HCT116 (cell line): ENCODE measurements at regions not wholly inside any gene's neighbourhood (a gene's known extent, or its start where the extent isn't known, plus 50 kb on each side); places are given as distances from the start of the nearest gene placed in this dataset.

Experiments
- ATAC-seq: fragments of 200-7000 bp; cut with Tn5 transposase; 2 replicates; pipeline ENCODE4 v1.9.1; 2020; ENCODE audit warnings: mild to moderate bottlenecking, moderate library complexity
- BruUV-seq: library from RNA; stranded (reverse); fragments of 400-500 nt; replicated peaks from 2 replicates; lab custom pipeline; 2021; lab: Mats Ljungman, UMichigan
- CTCF ChIA-PET: fragments of 300-600 bp; sonication (Branson Sonifier 250); formaldehyde crosslinking; loops from one replicate; lab custom pipeline; 2021; ENCODE audit warnings: antibody characterized with exemption; lab: Charles Lee
- POLR2A ChIA-PET: fragments of 300-600, 350-600 bp; sonication (Branson Sonifier 250); formaldehyde crosslinking; loops from one replicate; lab custom pipeline; 2021; ENCODE audit warnings: antibody characterized with exemption; lab: Charles Lee
- RAD21 ChIA-PET, 2 experiments: fragments of 300-600 bp; sonication (Branson Sonifier 250); formaldehyde crosslinking; loops; one replicate each; lab custom pipeline; 2023; ENCODE audit warnings: low total read pairs in 2 of 2; ENCODE audit not compliant: uncharacterized antibody in 2 of 2, unreplicated experiment in 2 of 2, low non-redundant PET in 1 of 2; lab: Charles Lee
- DNase-seq: peaks from one replicate; pipeline ENCODE4 v3.0.0-alpha.2; 2010; ENCODE audit warnings: low read depth, low spot score
- H2AFZ ChIP-seq: fragments of 200-600 bp; shearing (Covaris generic), sonication (generic); 2 replicates; pipeline ENCODE4 v1.6.1; 2017; ENCODE audit warnings: low read depth, mixed run types, mixed read lengths, antibody characterized with exemption, low read length; ENCODE audit not compliant: poor library complexity, severe bottlenecking
- H3K27ac ChIP-seq: 2 replicates; pipeline ENCODE4 v1.5.1; 2012; ENCODE audit warnings: low read depth, low read length
- H3K27me3 ChIP-seq: fragments of 200-600 bp; sonication (generic); 2 replicates; pipeline ENCODE4 v1.6.1; 2016; ENCODE audit warnings: mixed run types, low read length, mixed read lengths; ENCODE audit not compliant: insufficient read depth
- H3K36me3 ChIP-seq, 2 experiments: fragments of 200-500 bp in 1 of 2; fragments of 200-600 bp in 1 of 2; sonication (Bioruptor generic) in 1 of 2; sonication (generic) in 1 of 2; 2 replicates each; pipeline versions ENCODE4 v1.5.1 to v1.6.1; 2014 to 2016; ENCODE audit warnings: low read length in 2 of 2, inconsistent platforms in 1 of 2, mixed read lengths in 1 of 2, mixed run types in 1 of 2; ENCODE audit not compliant: insufficient read depth in 2 of 2, control insufficient read depth in 1 of 2
- H3K4me1 ChIP-seq, 2 experiments: fragments of 200-600 bp in 1 of 2; sonication (generic) in 1 of 2; 2 replicates each; pipeline versions ENCODE4 v1.5.1 to v1.6.1; 2012 to 2017; ENCODE audit warnings: low read length in 2 of 2, inconsistent platforms in 1 of 2, mild to moderate bottlenecking in 1 of 2, mixed read lengths in 1 of 2, mixed run types in 1 of 2, moderate library complexity in 1 of 2; ENCODE audit not compliant: insufficient read depth in 2 of 2, control insufficient read depth in 1 of 2
- H3K4me2 ChIP-seq: fragments of 200-600 bp; sonication (generic); 2 replicates; pipeline ENCODE4 v1.6.1; 2017; ENCODE audit warnings: mixed run types, low read length, mixed read lengths
- H3K4me3 ChIP-seq, 2 experiments: fragments of 200-600 bp in 1 of 2; sonication (generic) in 1 of 2; replicated peaks in 1 of 2; 2 replicates each; pipeline ENCODE4 v1.5.1; 2011 to 2016; ENCODE audit warnings: low read length in 2 of 2, control low read depth in 1 of 2, low read depth in 1 of 2, mild to moderate bottlenecking in 1 of 2, mixed read lengths in 1 of 2, mixed run types in 1 of 2
- H3K79me2 ChIP-seq: fragments of 200-600 bp; sonication (generic); 2 replicates; pipeline ENCODE4 v1.6.1; 2017; ENCODE audit warnings: mild to moderate bottlenecking, mixed run types, low read length, moderate library complexity, mixed read lengths; ENCODE audit not compliant: insufficient read depth
- H3K9ac ChIP-seq: fragments of 200-600 bp; sonication (generic); 2 replicates; pipeline ENCODE4 v1.6.1; 2016; ENCODE audit warnings: low read length, mixed read lengths
- H3K9me2 ChIP-seq: fragments of 200-600 bp; sonication (generic), shearing (Covaris generic); 2 replicates; pipeline ENCODE4 v1.6.1; 2017; ENCODE audit warnings: mixed run types, mild to moderate bottlenecking, moderate library complexity; ENCODE audit not compliant: insufficient read depth
- H3K9me3 ChIP-seq, 2 experiments: fragments of 200-500 bp in 1 of 2; fragments of 200-600 bp in 1 of 2; sonication (Bioruptor generic) in 1 of 2; sonication (generic) in 1 of 2; 2 replicates each; pipeline ENCODE4 v1.6.1; 2014 to 2017; ENCODE audit warnings: low read length in 2 of 2, mixed read lengths in 2 of 2, inconsistent platforms in 1 of 2, low read depth in 1 of 2, mild to moderate bottlenecking in 1 of 2, mixed run types in 1 of 2, moderate library complexity in 1 of 2; ENCODE audit not compliant: control insufficient read depth in 1 of 2, insufficient read depth in 1 of 2
- H4K20me1 ChIP-seq: fragments of 200-600 bp; sonication (generic), shearing (Covaris generic); 2 replicates; pipeline ENCODE4 v1.6.1; 2017; ENCODE audit warnings: mixed run types, mild to moderate bottlenecking, moderate library complexity; ENCODE audit not compliant: insufficient read depth
- ELF1 ChIP-seq: IDR thresholded peaks from 2 replicates; pipeline ENCODE4 v1.6.1; 2012; ENCODE audit warnings: low read depth, borderline replicate concordance
- FOSL1 ChIP-seq: IDR thresholded peaks from 2 replicates; pipeline ENCODE4 v1.6.1; 2012; ENCODE audit warnings: low read depth
- JUND ChIP-seq: IDR thresholded peaks from 2 replicates; pipeline ENCODE4 v1.6.1; 2012
- MAX ChIP-seq: IDR thresholded peaks from 2 replicates; pipeline ENCODE4 v1.6.1; 2012
- POLR2A ChIP-seq: IDR thresholded peaks from 2 replicates; pipeline ENCODE4 v1.7.0; 2011; ENCODE audit warnings: borderline replicate concordance; ENCODE audit not compliant: insufficient read depth, insufficient read length; ENCODE audit errors: extremely low read depth
- POLR2AphosphoS5 ChIP-seq: IDR thresholded peaks from 2 replicates; pipeline ENCODE4 v1.6.1; 2011; ENCODE audit warnings: mild to moderate bottlenecking, low read depth, low read length, moderate library complexity
- SIN3A ChIP-seq: IDR thresholded peaks from 2 replicates; pipeline ENCODE4 v1.6.1; 2012; ENCODE audit warnings: low read depth
- TCF7L2 ChIP-seq: IDR thresholded peaks from 2 replicates; pipeline ENCODE4 v1.7.0; 2011; ENCODE audit warnings: borderline replicate concordance, inconsistent platforms; ENCODE audit not compliant: insufficient read depth, insufficient read length; ENCODE audit errors: extremely low read depth
- YY1 ChIP-seq: IDR thresholded peaks from 2 replicates; pipeline ENCODE4 v1.6.1; 2011; ENCODE audit warnings: low read length, low read depth, moderate library complexity, mild to moderate bottlenecking; ENCODE audit not compliant: insufficient replicate concordance; ENCODE audit errors: extremely low read depth
- ZBTB33 ChIP-seq: IDR thresholded peaks from 2 replicates; pipeline ENCODE4 v1.6.1; 2011; ENCODE audit warnings: mild to moderate bottlenecking, low read length, moderate library complexity; ENCODE audit not compliant: insufficient replicate concordance; ENCODE audit errors: extremely low read depth
- ZNF274 ChIP-seq: fragments of 200-500 bp; sonication (Bioruptor generic); IDR thresholded peaks from 2 replicates; pipeline ENCODE4 v1.6.1; 2014; ENCODE audit warnings: mild to moderate bottlenecking, low read depth, low read length, inconsistent platforms
- intact Hi-C: fragments of 100-400 bp; cut with micrococcal nuclease; formaldehyde crosslinking; loops from 2 replicates; pipeline ENCODE4 v1.10.0; 2022
- TF ChIP-seq, protein P1 (sequence below): IDR thresholded peaks from 2 replicates; pipeline ENCODE4 v1.6.1; 2012; ENCODE audit warnings: low read depth
- TF ChIP-seq, protein P2 (sequence below): IDR thresholded peaks from 2 replicates; pipeline ENCODE4 v1.6.1; 2012

DNA sequence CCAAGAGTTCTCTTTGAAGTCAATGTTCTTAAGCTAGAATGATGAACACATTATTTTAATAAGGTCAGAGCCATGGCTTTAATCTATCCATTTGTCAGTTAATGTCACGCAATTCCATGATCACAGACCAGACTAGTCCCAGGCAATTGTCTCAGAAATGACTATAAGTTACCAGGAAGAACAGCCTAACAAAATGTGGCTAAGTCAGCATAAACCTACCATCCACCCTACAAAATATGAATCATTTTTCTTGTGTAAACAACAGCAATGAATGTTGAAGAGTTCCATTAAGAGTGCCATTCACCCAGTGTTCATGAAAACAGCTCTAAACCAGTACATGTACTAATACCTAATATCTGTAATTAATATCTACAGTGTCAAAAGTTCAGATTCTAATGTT lies 127.5 kb downstream of the KCTD12 start:
- BruUV-seq: no TSS peak
- no peak for DNase-seq
- Histone ChIP-seq H3K4me2 (no peak overlapping the region), H3K4me3 (no peak overlapping the region), H3K9me2 (no peaks in the 10 kb centered on the region), H3K27ac (no peak overlapping the region), H3K9me3 (no peaks in the 10 kb centered on the region), H2AFZ (no peak overlapping the region), H3K9ac (no peak overlapping the region), H3K27me3 (no peaks in the 10 kb centered on the region), H4K20me1 (no peaks in the 10 kb centered on the region), H3K36me3 (no peaks in the 10 kb centered on the region; a peak in 1 of 4 replicates), H3K79me2 (no peaks in the 10 kb centered on the region), H3K4me1 (no peaks in the 10 kb centered on the region)
- ChIA-PET POLR2A (no interaction called here), RAD21 (no interaction called here), CTCF (no interaction called here)
- TF ChIP-seq FOSL1: no peak
- TF ChIP-seq POLR2A: no peak
- intact Hi-C loops: no loop called here
- ATAC-seq: no peak

GRCh38 chr13:76758257-76758656 lies 127.9 kb downstream of the KCTD12 start:
- Histone ChIP-seq H3K9me3 (no peaks in the 10 kb centered on the region), H4K20me1 (no peaks in the 10 kb centered on the region), H3K27me3 (no peaks in the 10 kb centered on the region), H3K9ac (no peak overlapping the region), H2AFZ (no peak overlapping the region), H3K4me3 (no peak overlapping the region), H3K9me2 (no peaks in the 10 kb centered on the region), H3K36me3 (no peaks in the 10 kb centered on the region; a peak in 1 of 4 replicates), H3K27ac (no peak overlapping the region), H3K4me2 (no peak overlapping the region), H3K79me2 (no peaks in the 10 kb centered on the region), H3K4me1 (no peaks in the 10 kb centered on the region)
- POLR2A ChIA-PET: no interaction called here
- DNase-seq: no peak
- CTCF ChIA-PET: no interaction called here
- intact Hi-C loops: no loop called here
- no peak for ATAC-seq
- RAD21 ChIA-PET: no interaction called here
- no TSS peak for BruUV-seq
- TF ChIP-seq ELF1 (no peak), YY1 (no peak), FOSL1 (no peak), ZBTB33 (no peak), JUND (no peak), POLR2AphosphoS5 (no peak), SIN3A (no peak), TCF7L2 (no peak), MAX (no peak), ZNF274 (no peak)
- TF ChIP-seq, protein P1, sequence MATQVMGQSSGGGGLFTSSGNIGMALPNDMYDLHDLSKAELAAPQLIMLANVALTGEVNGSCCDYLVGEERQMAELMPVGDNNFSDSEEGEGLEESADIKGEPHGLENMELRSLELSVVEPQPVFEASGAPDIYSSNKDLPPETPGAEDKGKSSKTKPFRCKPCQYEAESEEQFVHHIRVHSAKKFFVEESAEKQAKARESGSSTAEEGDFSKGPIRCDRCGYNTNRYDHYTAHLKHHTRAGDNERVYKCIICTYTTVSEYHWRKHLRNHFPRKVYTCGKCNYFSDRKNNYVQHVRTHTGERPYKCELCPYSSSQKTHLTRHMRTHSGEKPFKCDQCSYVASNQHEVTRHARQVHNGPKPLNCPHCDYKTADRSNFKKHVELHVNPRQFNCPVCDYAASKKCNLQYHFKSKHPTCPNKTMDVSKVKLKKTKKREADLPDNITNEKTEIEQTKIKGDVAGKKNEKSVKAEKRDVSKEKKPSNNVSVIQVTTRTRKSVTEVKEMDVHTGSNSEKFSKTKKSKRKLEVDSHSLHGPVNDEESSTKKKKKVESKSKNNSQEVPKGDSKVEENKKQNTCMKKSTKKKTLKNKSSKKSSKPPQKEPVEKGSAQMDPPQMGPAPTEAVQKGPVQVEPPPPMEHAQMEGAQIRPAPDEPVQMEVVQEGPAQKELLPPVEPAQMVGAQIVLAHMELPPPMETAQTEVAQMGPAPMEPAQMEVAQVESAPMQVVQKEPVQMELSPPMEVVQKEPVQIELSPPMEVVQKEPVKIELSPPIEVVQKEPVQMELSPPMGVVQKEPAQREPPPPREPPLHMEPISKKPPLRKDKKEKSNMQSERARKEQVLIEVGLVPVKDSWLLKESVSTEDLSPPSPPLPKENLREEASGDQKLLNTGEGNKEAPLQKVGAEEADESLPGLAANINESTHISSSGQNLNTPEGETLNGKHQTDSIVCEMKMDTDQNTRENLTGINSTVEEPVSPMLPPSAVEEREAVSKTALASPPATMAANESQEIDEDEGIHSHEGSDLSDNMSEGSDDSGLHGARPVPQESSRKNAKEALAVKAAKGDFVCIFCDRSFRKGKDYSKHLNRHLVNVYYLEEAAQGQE: no peak
- TF ChIP-seq, protein P2, sequence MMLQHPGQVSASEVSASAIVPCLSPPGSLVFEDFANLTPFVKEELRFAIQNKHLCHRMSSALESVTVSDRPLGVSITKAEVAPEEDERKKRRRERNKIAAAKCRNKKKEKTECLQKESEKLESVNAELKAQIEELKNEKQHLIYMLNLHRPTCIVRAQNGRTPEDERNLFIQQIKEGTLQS: no peak
